SIG-M5 treated with dmso at 0.1 percent for 504 hours (cell line): ENCODE measurements at regions not wholly inside any gene's neighbourhood (a gene's known extent, or its start where the extent isn't known, plus 50 kb on each side); places are given as distances from the start of the nearest gene placed in this dataset.

Experiments used
- DNase-seq: peaks from one replicate; lab custom pipeline; 2025; ENCODE audit not compliant: unreplicated experiment; lab: John Stamatoyannopoulos, UW

DNA sequence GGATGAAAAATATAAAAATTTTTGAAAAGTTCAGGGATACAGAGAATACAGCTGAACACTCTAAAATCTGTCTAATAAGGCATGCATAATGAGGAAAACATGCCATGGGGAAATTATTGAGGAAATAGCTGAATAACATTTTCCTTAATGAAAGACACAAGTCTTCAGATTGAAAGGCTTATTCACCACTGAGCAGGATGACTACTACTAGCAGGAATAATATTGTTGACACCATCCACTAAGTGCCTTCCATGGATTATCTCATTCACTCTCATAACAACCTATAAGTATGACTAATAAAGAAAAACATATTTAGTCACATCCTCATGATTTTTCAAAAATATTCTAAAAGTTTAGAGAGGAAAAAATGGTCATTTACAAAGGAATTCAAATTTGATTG is 96.7 kb upstream of the FER start:
- no peak for DNase-seq

DNA sequence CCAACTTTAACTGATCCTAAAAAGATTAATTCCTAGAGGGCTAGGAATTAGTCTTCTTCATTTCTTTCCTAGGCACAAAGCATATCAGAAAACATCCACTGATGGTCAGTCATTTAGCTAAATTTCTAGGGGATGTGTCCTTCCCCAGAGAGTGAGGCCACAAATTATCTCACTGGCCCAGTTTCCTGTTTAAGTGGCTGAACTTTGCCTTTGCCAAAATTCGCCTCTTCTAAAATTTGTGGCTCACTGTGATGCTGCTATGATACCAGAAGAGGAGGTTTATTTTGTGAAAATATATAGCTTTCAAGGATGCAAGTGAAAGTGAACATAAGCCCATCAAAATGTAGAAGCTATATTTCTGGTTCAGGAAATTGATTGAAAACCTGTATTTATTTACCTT is 98.1 kb upstream of the FER start:
- no peak for DNase-seq

DNA sequence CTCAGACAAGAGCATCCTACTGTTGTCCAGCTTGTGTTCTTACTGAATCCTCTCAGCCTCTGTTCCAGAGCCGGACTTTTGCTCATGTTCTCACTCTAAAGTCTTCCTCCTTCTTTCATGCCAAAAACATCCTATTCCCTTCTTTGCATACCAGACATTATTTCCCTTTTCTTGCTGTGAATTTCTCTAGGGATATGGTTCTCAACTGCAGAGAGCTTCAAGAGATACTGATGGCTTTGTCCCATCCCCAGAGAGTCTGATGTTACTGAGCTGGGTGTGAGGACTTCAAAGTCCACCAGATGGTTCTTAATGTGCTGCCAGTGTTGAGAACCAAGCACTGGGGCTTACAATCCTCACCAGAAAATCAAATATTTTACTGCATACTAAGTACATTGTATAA is 98.6 kb upstream of the FER start:
- DNase-seq: no peak

DNA sequence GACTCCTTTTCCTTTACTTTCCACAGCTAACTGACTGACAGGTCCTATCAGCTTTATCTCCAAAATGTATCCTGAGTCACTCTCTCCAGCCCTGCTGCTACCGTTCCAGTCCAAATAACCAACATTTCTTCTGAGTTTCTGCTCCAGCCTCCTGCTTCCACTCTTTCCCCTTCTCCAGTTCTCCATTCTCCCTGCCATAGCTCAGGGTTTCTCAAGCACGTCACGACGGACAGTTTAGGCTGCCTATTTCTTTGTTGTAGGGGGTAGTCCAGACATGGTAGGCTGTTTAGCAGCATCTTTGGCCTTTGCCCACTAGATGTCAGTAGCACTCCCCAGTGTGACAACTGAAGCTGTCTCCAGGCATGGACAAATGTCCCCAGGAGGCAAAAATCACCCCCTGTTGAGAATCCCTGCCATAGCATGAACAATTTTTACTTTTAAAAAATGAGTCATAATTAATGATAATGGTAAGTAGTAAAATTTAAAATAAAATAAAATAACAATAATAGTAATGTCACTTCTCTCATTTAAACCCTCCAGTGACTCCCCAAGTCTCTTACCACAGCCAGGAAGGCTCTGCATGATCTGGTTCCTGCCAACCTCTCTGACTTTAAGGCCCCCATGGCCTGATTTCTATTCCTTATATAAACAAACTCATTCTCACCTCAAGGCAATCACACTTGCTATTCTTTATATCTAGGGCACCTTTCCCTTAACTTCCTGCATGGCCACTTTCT is 105.4 kb upstream of the FER start:
- DNase-seq: peak; percentile 79

DNA sequence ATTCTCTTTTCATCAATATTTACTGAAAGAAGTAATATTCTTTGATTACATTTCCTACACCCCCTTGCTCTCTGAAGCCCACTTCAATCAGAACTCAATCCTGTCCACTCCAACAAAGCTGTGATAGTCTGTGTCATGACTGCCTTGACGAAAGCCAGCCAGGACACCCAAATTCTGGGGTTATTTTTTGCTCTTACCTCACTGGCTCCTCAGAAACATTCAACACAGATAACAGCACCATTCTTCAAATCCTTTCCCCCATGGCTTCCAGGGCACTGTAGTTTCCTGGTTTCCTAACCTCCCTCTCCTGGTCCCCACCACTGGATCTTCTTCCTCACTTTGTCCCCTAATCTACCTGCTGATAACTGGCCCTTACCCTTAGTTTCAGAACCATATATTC is 106.1 kb upstream of the FER start:
- no peak for DNase-seq

DNA sequence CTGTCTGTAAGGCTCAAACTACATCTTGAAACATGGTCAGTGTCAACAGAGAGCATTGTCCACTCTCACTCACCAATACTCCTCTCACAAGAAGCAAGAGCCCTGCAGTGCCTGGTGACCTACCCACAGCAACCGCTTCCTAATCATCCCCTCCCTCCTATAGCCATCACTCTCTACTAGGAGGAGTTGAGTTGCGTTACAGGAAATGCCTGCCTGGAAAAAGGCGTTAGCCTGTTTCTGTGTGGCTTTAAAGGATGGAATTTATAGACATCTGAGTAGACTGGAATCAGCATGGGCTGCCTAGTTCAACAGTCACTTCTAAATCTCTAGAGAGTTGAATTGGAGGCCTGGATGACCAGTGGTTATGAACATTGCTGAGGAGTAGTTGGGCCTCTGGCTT is 108.3 kb upstream of the FER start:
- DNase-seq: no peak

DNA sequence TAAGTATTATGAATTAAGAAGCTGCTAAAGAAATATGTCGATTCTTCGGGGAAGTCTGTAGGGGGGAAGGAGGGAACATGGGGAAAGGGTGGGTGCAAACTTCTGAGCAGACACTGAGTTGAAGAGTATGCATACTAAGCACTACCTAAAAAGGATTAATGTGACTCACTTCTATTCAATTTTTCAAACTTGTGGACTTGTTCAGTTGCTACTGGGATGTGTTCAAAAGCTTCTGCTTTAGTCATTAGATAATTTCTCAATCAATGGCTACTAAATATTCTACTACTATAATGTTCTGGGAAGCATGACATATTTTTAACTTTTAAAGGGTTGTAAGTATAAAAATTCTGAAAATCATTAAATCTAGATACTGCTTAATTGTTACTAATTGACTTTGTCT is 109.7 kb upstream of the FER start:
- DNase-seq: no peak

DNA sequence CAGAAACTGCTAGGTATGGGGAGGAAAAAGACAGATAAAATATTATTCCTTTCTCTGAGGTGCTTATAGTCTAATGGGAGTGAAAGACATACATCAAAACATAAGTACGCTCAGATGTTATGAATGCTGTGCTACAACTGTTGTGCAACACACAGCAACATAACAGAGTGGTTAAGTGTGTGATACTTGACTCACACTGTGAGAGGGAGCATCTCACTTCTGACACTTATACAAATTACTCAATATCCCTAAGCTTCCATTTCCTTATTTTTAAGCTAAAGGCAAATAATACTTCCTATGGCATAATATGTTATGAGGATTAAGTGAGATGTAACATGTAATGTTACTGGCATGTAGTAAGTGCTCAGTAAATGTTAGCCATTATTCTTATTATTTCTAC is 110.6 kb upstream of the FER start:
- DNase-seq: peak; percentile 78

DNA sequence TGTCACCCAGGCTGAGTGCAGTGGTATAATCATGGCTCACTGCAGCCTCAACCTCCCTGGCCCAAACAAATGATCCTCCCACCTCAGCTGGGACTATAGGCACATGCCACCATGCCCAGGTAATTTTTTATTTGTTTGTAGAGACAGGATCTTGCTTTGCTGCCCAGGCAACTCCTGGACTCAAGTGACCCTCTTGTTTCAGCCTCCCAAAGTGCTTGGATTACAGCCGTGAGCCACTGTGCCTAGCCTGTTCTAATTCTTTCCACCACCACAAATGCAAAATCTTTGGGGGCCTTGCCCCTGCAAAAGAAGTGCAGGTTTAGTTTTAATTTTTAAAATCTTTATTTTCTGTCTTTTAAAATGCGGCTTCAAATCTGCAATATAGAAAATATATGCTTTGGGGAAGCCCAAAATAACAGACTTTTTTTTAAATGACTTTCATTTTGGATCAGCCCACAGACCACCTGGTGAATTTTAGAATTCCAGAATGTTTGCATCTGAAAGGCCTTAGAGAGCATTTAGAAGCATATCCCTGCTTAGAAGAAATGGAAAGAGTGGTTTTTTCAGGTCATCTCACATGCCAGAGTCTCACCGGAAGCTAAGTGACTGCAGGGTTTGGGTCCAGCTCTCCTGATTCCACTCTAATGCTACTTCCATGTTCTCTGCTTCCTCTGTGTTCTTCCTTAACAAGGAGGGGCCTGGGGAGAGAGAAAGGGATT is 111.4 kb upstream of the FER start:
- no peak for DNase-seq

DNA sequence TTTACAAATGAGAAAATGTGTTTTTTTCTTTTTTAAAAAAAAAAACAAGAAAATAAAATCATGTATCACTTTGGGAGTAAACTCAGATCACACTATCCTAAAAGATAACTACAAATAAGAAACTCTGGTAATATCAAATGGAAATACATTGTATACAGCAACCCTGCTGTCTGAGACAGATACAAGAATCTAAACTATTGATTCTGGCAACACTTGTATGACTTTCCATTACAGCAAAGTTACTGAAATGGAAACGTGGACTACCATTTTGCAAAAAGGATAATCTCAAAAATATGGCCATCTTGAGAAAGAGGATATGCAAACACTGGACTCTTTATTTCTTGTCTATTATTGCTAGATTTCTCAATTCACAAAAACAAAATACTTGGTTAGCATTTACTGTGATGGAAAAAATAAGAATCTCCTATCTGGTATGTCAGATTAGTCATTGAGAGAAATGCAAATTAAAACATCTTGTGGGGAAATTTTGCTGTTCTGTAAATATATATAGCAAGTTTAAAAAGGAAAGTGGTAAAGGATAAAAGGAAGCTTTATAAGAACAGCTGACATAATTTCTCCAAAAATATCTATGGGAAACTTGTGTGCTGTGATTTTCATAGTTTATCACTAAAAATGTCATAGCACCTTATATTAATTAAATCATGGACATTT is 112.9 kb upstream of the FER start:
- no peak for DNase-seq

DNA sequence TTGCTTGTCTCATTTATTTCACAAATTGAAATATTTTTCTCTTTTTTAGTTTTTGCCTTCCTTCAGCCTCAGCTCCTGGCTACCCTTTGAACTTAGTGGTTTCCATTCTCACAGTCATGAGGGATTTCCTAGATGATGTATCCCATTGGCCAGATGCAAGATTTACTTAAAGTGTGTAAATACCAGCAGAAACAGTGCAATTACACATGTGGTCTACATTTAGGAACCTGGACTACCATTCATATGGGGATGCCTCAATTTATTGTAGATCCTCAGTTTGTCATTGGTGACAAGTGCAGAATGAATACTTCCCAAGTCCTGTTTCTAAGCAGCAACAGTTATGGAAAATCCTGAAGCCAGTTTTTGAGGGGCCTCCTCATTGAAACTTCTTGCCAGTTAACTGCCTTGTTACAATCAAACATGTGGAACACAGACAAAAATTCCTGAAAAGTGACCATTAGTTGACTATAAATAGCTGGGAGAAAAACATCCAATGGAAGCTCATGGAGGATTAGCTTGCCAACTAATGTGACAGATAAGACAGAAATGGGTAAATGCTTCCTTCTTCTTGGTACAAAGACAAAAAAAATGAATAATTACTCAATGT is 113.6 kb upstream of the FER start:
- DNase-seq: no peak

DNA sequence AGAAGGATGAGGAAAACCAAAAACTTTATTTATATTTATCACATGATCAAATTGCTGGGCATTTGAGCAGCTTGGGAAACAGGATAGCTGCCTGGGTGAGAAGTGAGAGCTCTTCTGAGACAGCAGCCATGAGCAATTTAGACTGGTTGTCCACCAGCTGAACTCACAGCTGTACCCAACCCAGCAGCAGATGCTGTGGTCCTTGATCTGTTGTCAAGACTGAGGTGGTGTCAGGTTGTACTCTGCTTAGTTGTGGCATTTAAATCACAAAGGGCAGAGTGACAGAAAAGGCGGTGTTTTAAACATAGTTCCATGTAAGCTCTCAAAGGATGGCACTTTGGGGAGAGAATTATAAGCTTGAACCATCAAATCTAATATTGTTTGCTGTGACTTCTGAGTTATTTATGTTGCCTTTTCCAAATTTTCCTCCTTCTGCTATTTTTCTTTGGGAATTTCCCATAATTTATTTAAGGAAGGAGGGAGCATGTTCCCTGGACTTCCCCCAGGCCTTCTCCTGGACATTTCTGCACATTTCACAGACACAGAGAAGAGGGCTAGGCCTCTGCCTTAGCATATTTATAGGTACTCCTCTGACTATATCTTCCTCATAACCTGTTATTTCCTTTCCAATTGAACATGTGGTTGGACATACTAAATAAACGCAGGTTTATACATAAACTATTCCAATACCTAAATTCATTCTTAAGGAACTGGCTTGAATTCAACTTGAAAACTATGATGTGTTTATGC is 117.7 kb upstream of the FER start:
- no peak for DNase-seq

DNA sequence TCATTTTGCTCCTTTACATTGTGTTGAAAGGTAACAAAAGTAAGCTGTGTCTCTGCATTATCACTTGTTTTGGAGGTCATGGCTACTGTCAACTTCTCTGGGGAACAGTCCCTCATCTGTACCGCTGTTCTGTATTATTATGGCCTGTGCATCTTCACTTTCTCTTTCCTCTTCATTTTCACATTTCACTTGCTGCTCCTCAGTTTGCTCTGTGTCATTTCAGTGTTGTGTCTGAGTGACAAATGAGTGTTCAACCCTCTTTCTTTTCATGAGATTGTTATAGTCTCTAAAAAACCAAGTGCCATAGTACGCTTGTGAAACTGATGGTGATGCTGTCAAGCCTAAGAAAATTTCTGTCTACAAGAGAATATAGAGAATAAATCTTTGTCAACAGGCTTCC is 122.0 kb upstream of the FER start:
- no peak for DNase-seq

DNA sequence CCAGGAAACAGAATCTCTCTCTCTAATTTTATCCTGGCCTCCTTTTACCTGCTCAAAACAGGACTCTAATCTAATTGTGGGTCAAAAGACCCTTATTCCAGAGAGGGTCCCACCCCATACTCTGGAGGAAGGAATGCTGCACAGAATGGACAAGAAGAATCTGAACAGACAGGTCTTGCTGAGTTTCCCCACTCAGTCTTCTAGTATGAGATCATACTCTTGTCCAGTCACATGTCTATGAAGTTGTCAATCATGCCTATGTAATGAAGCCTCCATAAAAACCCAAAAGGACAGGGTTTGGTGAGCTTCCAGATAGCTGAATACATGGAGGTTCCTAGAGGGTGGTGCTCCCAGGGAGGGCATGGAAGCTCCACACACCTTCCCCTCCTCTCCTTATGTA is 123.9 kb upstream of the FER start:
- no peak for DNase-seq

DNA sequence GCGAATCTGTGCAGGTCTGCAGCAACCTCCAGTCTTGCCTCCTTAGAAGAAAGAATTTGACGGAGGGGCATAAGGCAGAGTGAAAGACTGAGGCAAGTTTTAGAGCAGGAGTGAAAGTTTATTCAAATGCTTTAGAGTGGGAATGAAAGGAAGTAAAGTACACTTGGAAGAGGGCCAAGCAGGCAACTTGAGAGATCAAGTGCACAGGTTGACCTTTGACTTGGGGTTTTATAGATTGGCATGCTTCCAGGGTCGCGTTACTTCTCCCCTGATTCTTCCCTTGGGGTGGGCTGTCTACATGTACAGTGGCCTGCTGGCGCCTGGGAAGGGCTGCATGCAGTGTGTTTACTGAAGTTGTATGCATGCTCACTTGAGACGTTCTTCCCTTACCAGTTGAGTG is 127.2 kb upstream of the FER start:
- no peak for DNase-seq

DNA sequence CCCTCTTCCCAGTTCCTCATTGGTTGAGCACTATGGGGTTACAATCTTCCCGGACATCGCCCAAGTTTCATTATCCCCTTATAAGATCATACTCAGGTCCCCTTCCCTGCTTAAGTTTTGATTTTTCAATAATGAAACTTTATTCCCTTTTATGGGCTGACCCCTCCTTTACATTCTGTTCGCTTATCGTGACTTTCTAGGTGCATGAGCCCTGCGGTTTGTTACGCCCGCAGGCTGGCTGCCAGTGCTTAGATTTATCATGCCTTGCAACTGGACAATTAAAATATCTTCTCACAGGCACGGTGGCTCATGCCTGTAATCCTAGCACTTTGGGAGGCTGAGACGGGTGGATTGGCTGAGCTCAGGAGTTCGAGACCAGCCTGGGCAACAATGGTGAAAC is 127.9 kb upstream of the FER start:
- no peak for DNase-seq

DNA sequence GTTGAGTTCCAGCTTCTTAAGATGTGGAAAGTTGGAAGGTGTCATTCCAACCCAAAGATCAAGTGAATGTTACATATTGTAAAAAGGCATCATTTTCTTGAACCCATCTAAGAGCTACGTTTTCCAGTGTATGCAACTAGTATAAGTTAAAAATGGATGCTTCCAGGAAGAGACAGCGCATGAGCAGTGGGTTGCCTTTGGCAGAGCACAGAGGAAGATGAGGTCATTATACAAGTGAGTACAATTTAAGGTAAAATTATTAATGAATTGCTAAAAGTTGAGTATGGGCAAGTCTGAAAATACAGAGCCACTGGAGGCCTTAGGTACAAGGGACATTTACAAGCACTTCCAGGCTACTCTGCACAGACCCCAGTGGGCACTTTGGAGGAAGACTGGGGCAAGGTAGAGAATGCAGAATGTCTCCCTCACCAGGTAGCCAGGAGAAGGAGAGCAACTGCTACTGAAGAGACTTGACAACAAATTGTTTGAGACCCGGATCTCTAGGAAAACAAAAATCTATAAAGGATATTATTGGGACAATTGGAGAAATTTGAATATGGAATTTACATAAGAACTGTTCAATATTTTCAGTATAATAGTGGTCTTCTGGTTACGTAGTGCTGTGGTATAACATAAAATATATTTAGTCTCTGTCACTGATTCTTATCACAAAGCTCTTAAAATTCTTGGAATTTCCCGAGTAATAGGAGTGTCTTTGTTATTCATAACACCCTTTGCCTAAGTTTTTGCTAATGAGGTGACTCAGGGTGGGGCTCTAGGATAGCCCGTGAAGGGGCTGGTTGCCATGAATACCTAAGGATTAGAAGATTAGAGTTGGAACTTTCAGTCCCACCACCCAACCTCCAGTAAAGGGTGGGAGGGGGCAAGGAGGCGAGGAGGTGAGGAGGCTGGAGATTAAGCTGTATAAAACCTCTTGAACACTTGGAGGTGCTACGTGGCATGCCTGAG is 129.9 kb upstream of the FER start:
- no peak for DNase-seq

DNA sequence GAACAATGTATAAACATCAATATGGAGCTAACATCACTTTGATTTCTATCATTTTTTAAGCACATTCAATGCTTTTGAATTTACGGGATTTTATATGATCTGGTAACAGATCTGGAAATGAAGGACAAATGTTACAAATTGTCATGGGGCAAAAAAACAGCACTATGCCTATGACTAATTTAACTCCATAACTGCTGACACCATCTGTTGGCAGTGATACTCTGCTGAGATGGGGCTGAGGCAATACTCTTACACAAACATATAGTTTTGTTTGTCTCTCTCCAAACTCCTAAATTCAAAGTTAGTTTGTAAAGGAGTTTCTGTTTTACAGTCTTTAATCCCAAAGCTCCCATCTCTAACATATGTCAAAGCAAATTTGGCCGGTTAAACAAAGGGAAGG is 132.5 kb upstream of the FER start:
- DNase-seq: no peak

DNA sequence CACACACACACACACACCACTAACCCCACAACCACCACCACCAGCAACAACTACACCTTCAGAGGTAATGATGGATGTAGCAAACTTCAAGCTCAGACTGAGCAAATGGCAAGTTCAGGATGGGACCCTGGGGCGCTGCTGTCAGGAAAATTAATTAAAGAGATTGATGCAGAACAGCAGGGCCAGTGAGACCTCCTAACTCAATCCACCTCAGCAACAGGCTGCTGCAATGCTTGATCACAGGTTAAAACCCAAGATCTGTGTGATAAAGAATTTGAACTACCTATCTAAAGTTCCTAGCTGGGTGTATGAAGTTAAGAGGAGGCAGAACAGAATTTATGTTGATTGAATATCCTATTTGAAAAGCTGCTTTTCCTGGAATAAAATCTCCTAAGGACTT is 140.3 kb upstream of the FER start:
- no peak for DNase-seq

DNA sequence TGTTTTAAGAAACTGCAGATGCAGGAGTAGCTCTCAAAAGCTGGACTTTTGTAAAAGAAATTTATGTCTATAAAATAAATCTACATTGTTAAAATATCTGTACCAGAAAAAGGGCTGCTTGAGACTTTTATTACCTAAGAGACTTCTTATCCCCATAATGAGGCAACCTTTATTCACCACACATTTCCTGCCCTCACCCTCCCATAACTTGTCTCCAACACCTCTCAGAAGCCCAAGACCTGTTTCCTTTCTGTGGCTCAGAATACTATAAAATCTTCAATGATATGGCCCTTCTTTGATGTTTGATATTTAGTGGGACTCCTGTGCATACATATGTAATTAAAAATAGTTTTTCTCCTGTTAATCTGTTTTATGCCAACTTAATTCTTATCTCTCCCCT is 141.5 kb upstream of the FER start:
- no peak for DNase-seq
